Subcutaneous abdominal adipose tissue (tissue), 5 donors: ENCODE measurements at regions not wholly inside any gene's neighbourhood (a gene's known extent, or its start where the extent isn't known, plus 50 kb on each side); places are given as distances from the start of the nearest gene placed in this dataset.

ENCODE experiments used
- H3K27ac ChIP-seq: one replicate; pipeline ENCODE4 v1.7.0; 2013; ENCODE audit warnings: low read depth, mild to moderate bottlenecking, inconsistent platforms, low read length, moderate library complexity
- H3K27me3 ChIP-seq, 5 donors: one replicate each; pipeline ENCODE4 v1.7.0; 2013; ENCODE audit warnings: low read length in 5 of 5, inconsistent platforms in 1 of 5; ENCODE audit not compliant: control insufficient read depth in 5 of 5, insufficient read depth in 4 of 5
- H3K36me3 ChIP-seq, 5 donors: one replicate each; pipeline ENCODE4 v1.7.0; 2013; ENCODE audit warnings: low read length in 5 of 5; ENCODE audit not compliant: control insufficient read depth in 5 of 5, insufficient read depth in 5 of 5
- H3K4me1 ChIP-seq, 5 donors: one replicate each; pipeline ENCODE4 v1.7.0; 2013; ENCODE audit warnings: low read length in 5 of 5, mild to moderate bottlenecking in 3 of 5, moderate library complexity in 1 of 5; ENCODE audit not compliant: control insufficient read depth in 5 of 5, insufficient read depth in 5 of 5
- H3K4me3 ChIP-seq, 5 donors: one replicate each; pipeline ENCODE4 v1.7.0; 2013; ENCODE audit warnings: low read length in 5 of 5, low read depth in 1 of 5
- H3K9ac ChIP-seq, 5 donors: one replicate each; pipeline ENCODE4 v1.7.0; 2013; ENCODE audit warnings: low read length in 5 of 5, mild to moderate bottlenecking in 4 of 5, moderate library complexity in 3 of 5
- H3K9me3 ChIP-seq, 5 donors: one replicate each; pipeline ENCODE4 v1.7.0; 2013; ENCODE audit warnings: low read length in 5 of 5; ENCODE audit not compliant: control insufficient read depth in 5 of 5
- donor health status: healthy.
- donor health status: healthy.
- donor health status: healthy.
- donor health status: healthy.
- donor health status: healthy.

- H3K4me3 ChIP-seq = no peak overlapping the region
- peaks cover 0 to 32% (median 8%) of the 10 kb centered on the region in 5 donors for H3K4me1 ChIP-seq
- H3K9me3 ChIP-seq = no peaks in the 10 kb centered on the region
- no peak overlapping the region for H3K27ac ChIP-seq
- no peaks in the 10 kb centered on the region for H3K27me3 ChIP-seq
- no peaks in the 10 kb centered on the region for H3K36me3 ChIP-seq
- no peak overlapping the region for H3K9ac ChIP-seq
Observed at GRCh38 chr10:33115738-33116719, 158.0 kb upstream of the ITGB1 start.

DNA sequence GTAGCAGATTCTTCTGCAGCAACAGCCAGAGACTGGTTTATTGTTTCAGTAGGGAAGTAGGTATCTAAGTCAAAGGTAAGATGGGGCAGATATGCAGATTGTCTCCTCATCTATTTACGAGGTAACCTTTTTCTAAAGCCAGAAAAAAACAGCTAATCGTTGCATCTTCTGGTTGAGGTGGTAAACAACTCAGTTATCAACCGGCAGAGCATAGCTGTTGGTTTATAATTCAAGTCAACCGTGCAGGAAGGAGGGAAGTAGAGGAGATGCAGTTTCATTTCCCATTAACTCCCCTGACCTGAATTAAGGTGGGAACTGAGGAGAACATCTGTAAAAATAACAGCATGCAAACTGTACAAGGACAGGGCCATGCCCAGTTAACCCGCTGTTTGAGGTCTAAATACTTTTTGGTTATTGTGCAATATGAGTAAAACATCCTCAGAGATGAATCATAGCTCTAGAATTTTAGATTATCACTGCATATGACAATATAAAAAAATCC, 156.5 kb upstream of the ITGB1 start:
- Histone ChIP-seq H3K27me3 (no peaks in the 10 kb centered on the region), H3K9me3 (no peaks in the 10 kb centered on the region), H3K9ac (no peak overlapping the region), H3K4me3 (no peak overlapping the region), H3K27ac (no peak overlapping the region), H3K36me3 (no peaks in the 10 kb centered on the region), H3K4me1 (peaks cover 0 to 37% (median 8%) of the 10 kb centered on the region in 5 donors)

GRCh38 chr10:33113466-33113865, 155.4 kb upstream of the ITGB1 start:
- Histone ChIP-seq H3K4me1 (peaks cover 0 to 37% (median 8%) of the 10 kb centered on the region in 5 donors), H3K27ac (no peak overlapping the region), H3K36me3 (no peaks in the 10 kb centered on the region), H3K9me3 (no peaks in the 10 kb centered on the region), H3K4me3 (no peak overlapping the region), H3K9ac (no peak overlapping the region), H3K27me3 (no peaks in the 10 kb centered on the region)

DNA sequence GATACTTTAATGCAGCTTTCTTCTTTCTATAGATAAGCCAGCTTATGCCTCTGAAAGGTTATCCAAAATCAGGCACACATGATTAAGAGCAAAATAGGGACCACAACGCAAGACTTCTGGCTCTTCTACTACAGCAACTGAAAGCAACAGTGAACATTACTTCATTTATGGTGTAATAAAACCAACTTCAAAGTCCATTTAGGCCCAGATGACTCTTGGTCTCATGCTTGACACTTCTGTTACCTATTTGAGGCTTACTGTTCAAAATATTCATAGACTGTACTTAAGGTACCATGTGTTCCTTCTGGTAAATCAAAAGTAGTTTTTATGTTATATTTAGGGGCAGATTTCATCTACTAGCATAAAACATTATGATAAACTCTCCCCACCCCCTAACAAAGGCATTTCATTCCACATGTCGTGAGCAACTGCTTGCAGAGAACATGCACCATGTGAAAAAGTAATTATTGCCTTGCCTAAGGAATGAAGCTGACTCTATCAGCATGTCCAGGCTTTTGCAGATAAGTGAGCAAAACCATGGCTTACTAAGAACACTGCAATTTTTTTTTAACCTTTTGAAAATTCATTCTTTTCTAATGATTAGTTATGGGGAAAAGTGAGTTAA, 154.9 kb upstream of the ITGB1 start:
- no peak overlapping the region for H3K9ac ChIP-seq
- peaks cover 0 to 37% (median 8%) of the 10 kb centered on the region in 5 donors for H3K4me1 ChIP-seq
- no peaks in the 10 kb centered on the region for H3K36me3 ChIP-seq
- H3K27ac ChIP-seq = no peak overlapping the region
- H3K4me3 ChIP-seq = no peak overlapping the region
- H3K9me3 ChIP-seq = no peaks in the 10 kb centered on the region
- H3K27me3 ChIP-seq = no peaks in the 10 kb centered on the region

DNA sequence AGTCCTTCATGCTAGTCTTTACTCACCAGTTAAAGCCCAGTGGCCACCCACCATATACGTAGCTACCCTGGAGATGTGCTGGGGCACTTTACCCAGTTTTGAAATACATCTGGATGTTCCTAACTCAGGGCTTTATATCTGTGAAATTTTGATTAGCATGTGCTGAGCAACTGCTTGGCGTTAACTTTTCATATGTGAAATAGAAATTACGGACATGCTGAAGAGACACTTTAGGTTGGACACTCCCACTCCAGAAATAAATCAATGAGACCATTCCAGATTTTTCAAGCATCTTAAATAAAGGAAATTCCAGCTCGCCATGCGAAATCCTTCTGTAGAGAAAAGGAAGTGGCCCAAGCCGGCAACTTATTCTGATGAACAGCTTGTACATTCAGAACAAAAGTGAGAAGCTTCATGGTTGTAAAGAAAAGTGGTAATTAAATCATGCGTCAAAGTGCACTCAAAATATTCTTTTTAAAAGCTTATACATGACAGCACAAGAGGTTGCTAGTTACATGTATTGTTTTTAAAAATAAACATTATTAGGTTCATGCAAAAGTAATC, 153.5 kb upstream of the ITGB1 start:
- no peak overlapping the region for H3K4me3 ChIP-seq
- H3K9ac ChIP-seq = no peak overlapping the region
- H3K27me3 ChIP-seq = no peaks in the 10 kb centered on the region
- H3K36me3 ChIP-seq = no peaks in the 10 kb centered on the region
- peaks cover 0 to 37% (median 8%) of the 10 kb centered on the region in 5 donors for H3K4me1 ChIP-seq
- H3K9me3 ChIP-seq = no peaks in the 10 kb centered on the region
- H3K27ac ChIP-seq = no peak overlapping the region

GRCh38 chr10:33109788-33110469, 151.9 kb upstream of the ITGB1 start:
- Histone ChIP-seq H3K27ac (no peak overlapping the region), H3K4me3 (no peak overlapping the region), H3K9ac (no peak overlapping the region), H3K27me3 (no peaks in the 10 kb centered on the region), H3K9me3 (no peaks in the 10 kb centered on the region), H3K36me3 (no peaks in the 10 kb centered on the region), H3K4me1 (peaks cover 0 to 27% (median 8%) of the 10 kb centered on the region in 5 donors)

DNA sequence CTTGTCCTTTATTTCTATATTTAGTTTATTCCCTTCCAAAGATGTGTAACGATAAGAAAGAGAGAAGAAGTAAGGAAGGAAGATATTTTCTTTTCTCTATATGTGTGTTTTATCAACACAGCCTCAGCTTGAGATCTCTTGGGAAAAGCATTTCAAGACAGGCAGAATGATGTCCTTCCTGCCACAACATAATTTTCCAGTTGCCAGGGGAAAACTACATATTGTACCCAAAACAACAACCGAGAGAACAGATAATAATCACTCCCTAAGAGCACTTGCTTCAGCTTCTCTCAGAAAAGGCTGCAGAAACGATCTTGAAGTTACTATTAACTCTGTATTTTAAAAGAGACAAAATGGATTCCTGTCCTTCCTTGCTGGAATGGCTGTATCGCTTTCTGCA, 151.4 kb upstream of the ITGB1 start:
- Histone ChIP-seq H3K9ac (no peak overlapping the region), H3K9me3 (no peaks in the 10 kb centered on the region), H3K27me3 (no peaks in the 10 kb centered on the region), H3K36me3 (no peaks in the 10 kb centered on the region), H3K4me1 (peaks cover 0 to 23% (median 5%) of the 10 kb centered on the region in 5 donors), H3K27ac (no peak overlapping the region), H3K4me3 (no peak overlapping the region)

- H3K9ac ChIP-seq = no peak overlapping the region
- H3K36me3 ChIP-seq = no peaks in the 10 kb centered on the region
- no peak overlapping the region for H3K4me3 ChIP-seq
- no peaks in the 10 kb centered on the region for H3K27me3 ChIP-seq
- H3K9me3 ChIP-seq = peaks cover 0 to 9% (median 3%) of the 10 kb centered on the region in 5 donors
- H3K4me1 ChIP-seq = peaks cover 0 to 9% (median 3%) of the 10 kb centered on the region in 5 donors
- H3K27ac ChIP-seq = no peak overlapping the region
Observed at GRCh38 chr10:33107953-33108352, 149.9 kb upstream of the ITGB1 start.

DNA sequence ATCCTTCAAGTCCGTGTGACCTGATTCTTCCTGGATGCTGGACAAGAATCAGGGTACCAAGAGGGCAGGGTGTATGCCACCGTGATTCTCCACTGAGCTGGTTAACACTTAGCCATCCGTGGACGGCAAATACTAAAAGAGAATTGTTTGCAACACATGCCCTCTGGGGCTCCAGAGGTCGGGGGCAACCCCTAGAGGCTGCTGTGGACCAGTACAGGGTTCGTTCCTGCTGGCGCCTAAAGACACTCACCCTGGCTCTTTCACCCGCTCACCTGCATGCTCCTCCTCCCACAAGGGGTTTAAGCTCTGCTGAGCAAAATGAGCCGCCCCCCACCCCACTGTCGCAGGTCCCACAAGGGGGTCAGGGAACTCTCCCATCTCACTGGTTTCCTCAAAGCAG, 148.7 kb upstream of the ITGB1 start:
- Histone ChIP-seq H3K4me3 (no peak overlapping the region), H3K27ac (no peak overlapping the region), H3K36me3 (no peaks in the 10 kb centered on the region), H3K27me3 (no peaks in the 10 kb centered on the region), H3K9me3 (peaks cover 0 to 9% (median 3%) of the 10 kb centered on the region in 5 donors), H3K4me1 (peaks cover 0 to 9% (median 3%) of the 10 kb centered on the region in 5 donors), H3K9ac (no peak overlapping the region)
